Calu3 (cell line): ENCODE measurements at regions not wholly inside any gene's neighbourhood (a gene's known extent, or its start where the extent isn't known, plus 50 kb on each side); places are given as distances from the start of the nearest gene placed in this dataset.

ENCODE experiments used
- BruUV-seq: library from RNA; stranded (reverse); fragments of 400-500 nt; replicated peaks from 2 replicates; lab custom pipeline; 2021; lab: Mats Ljungman, UMichigan
- CTCF ChIA-PET: fragments of 300-600 bp; sonication (Branson Sonifier 250); formaldehyde crosslinking; loops from one replicate; lab custom pipeline; 2022; ENCODE audit warnings: antibody characterized with exemption; lab: Charles Lee
- DNase-seq: peaks from one replicate; pipeline ENCODE4 v3.0.0; 2022
- H3K27ac Mint-ChIP-seq: one replicate; pipeline ENCODE4 v1.8.0; 2022; ENCODE audit warnings: mixed read lengths; ENCODE audit not compliant: unreplicated experiment
- H3K27me3 Mint-ChIP-seq: one replicate; pipeline ENCODE4 v1.8.0; 2022; ENCODE audit warnings: mixed read lengths; ENCODE audit not compliant: unreplicated experiment
- H3K36me3 Mint-ChIP-seq: one replicate; pipeline ENCODE4 v1.8.0; 2022; ENCODE audit warnings: mild to moderate bottlenecking, moderate library complexity, mixed read lengths; ENCODE audit not compliant: insufficient read depth, unreplicated experiment
- H3K4me1 Mint-ChIP-seq: one replicate; pipeline ENCODE4 v1.8.0; 2022; ENCODE audit warnings: mild to moderate bottlenecking, low read depth, mixed read lengths; ENCODE audit not compliant: unreplicated experiment
- H3K4me3 Mint-ChIP-seq: one replicate; pipeline ENCODE4 v1.8.0; 2022; ENCODE audit warnings: mild to moderate bottlenecking, low read depth, moderate library complexity, mixed read lengths; ENCODE audit not compliant: unreplicated experiment
- H3K9me3 Mint-ChIP-seq: one replicate; pipeline ENCODE4 v1.8.0; 2022; ENCODE audit warnings: low read depth, mixed read lengths; ENCODE audit not compliant: unreplicated experiment
- intact Hi-C: fragments of 100-400 bp; cut with micrococcal nuclease; formaldehyde crosslinking; loops from one replicate; pipeline ENCODE4 v1.10.0; 2022; ENCODE audit not compliant: unreplicated experiment
- TF ChIP-seq, protein P1 (sequence below): fragments of 200-600 bp; IDR thresholded peaks from one replicate; pipeline ENCODE4 v1.8.0; 2022; ENCODE audit warnings: antibody characterized with exemption; ENCODE audit not compliant: unreplicated experiment

DNA sequence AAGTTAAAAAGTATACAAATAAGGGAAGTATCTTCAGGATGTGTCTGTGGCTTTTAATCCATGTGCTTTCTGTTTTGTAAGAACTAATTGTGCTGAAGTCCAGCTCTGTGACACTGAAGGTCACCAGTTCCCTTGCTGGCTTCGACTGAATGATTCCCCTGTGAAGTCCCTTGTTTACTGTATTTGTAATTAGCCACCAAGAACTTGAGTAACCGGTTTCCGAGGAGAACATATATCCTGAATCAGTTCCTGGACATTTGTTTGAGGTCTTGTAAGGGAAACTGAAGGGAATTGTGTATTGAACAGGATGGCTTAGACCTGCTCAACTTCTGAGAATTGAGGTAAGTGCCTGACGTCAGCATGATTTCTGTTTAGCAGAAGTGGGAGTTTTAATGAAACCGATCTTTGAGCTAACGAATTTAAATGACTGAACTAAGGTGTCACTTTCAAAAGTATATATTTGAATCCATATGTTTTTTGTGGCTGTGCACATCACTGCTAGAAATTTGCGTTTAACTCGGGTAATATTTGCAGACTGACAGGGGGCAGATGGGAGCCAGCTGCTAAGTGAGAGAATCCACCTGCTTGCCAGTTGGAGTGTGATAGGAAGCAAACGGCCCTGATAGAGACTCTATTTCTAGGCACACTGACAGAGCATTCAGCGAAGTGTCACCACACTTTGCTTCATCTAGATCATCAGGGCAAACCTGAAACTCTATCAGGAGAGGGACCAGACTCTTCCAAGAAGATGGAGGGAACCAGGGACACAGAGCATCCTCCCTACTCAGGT is 530.0 kb downstream of the RFC3 start:
- H3K9me3 Mint-ChIP-seq, result peaks cover 4% of the 10 kb centered on the region
- BruUV-seq, result TSS peak; percentile 37
- peak overlapping the region; percentile 34 for H3K4me3 Mint-ChIP-seq
- TF ChIP-seq, protein P1, sequence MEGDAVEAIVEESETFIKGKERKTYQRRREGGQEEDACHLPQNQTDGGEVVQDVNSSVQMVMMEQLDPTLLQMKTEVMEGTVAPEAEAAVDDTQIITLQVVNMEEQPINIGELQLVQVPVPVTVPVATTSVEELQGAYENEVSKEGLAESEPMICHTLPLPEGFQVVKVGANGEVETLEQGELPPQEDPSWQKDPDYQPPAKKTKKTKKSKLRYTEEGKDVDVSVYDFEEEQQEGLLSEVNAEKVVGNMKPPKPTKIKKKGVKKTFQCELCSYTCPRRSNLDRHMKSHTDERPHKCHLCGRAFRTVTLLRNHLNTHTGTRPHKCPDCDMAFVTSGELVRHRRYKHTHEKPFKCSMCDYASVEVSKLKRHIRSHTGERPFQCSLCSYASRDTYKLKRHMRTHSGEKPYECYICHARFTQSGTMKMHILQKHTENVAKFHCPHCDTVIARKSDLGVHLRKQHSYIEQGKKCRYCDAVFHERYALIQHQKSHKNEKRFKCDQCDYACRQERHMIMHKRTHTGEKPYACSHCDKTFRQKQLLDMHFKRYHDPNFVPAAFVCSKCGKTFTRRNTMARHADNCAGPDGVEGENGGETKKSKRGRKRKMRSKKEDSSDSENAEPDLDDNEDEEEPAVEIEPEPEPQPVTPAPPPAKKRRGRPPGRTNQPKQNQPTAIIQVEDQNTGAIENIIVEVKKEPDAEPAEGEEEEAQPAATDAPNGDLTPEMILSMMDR, result no peak
- DNase-seq, result peak; percentile 47
- H3K27me3 Mint-ChIP-seq, result no peaks in the 10 kb centered on the region
- intact Hi-C loops, result loop anchor here (5.0 to 10.0 kb wide), 3 partner anchors 117 to 809 kb away; no protein-coding TSS in a partner anchor
- H3K4me1 Mint-ChIP-seq, result peaks cover 53% of the 10 kb centered on the region
- peak overlapping the region; percentile 91 for H3K27ac Mint-ChIP-seq
- CTCF ChIA-PET, result interaction anchor here (0.9 to 1.3 kb wide), 4 partner anchors 121 to 516 kb away, joined by 3 to 6 read pairs (median 5); no protein-coding TSS in a partner anchor
- H3K36me3 Mint-ChIP-seq, result peaks cover 5% of the 10 kb centered on the region

GRCh38 chr13:34349091-34349722 is 531.3 kb downstream of the RFC3 start:
- TF ChIP-seq, protein P1, result no peak
- BruUV-seq, result no TSS peak
- DNase-seq, result peak; percentile 22
- Mint-ChIP-seq H3K4me1 (peaks cover 41% of the 10 kb centered on the region), H3K27ac (no peak overlapping the region), H3K36me3 (peaks cover 3% of the 10 kb centered on the region), H3K9me3 (peaks cover 4% of the 10 kb centered on the region), H3K27me3 (no peaks in the 10 kb centered on the region), H3K4me3 (no peak overlapping the region)
- CTCF ChIA-PET, result interaction anchor here (0.7 kb wide), 1 partner anchor 172 kb away, joined by 7 read pairs; no protein-coding TSS in a partner anchor
- intact Hi-C loops, result loop anchor here (5.0 to 10.0 kb wide), 3 partner anchors 116 to 808 kb away; no protein-coding TSS in a partner anchor

GRCh38 chr13:34350671-34351070 is 532.7 kb downstream of the RFC3 start:
- H3K4me1 Mint-ChIP-seq, result peaks cover 36% of the 10 kb centered on the region
- no peak overlapping the region for H3K4me3 Mint-ChIP-seq
- BruUV-seq, result no TSS peak
- CTCF ChIA-PET, result interaction anchor here (0.7 kb wide), 1 partner anchor 22 kb away, joined by 3 read pairs; no protein-coding TSS in a partner anchor
- no peaks in the 10 kb centered on the region for H3K27me3 Mint-ChIP-seq
- intact Hi-C loops, result no loop called here
- peaks cover 4% of the 10 kb centered on the region for H3K9me3 Mint-ChIP-seq
- TF ChIP-seq, protein P1, result no peak
- H3K36me3 Mint-ChIP-seq, result no peaks in the 10 kb centered on the region
- no peak for DNase-seq
- H3K27ac Mint-ChIP-seq, result no peak overlapping the region

GRCh38 chr13:34351134-34351533 is 533.2 kb downstream of the RFC3 start:
- H3K4me1 Mint-ChIP-seq, result peaks cover 34% of the 10 kb centered on the region
- H3K36me3 Mint-ChIP-seq, result no peaks in the 10 kb centered on the region
- no peaks in the 10 kb centered on the region for H3K27me3 Mint-ChIP-seq
- no peak overlapping the region for H3K4me3 Mint-ChIP-seq
- H3K27ac Mint-ChIP-seq, result no peak overlapping the region
- intact Hi-C loops, result no loop called here
- H3K9me3 Mint-ChIP-seq, result peaks cover 4% of the 10 kb centered on the region
- no peak for DNase-seq
- CTCF ChIA-PET, result no interaction called here
- TF ChIP-seq, protein P1, result no peak
- BruUV-seq, result no TSS peak
